VCaP (cell line): ENCODE measurements at regions not wholly inside any gene's neighbourhood (a gene's known extent, or its start where the extent isn't known, plus 50 kb on each side); places are given as distances from the start of the nearest gene placed in this dataset.
A peak's percentile ranks its signal among the peaks of the same experiment; 100 is the strongest.
"Not testable (repeated sequence)": the region's sequence is repeated elsewhere in the genome, so short reads cannot be mapped to it uniquely, and the experiment has no call there.

Experiments
- H3K27ac ChIP-seq: fragments of 450-650 bp; 2 replicates; pipeline ENCODE4 v1.5.1; 2017
- TF ChIP-seq, protein P1 (sequence below): fragments of 450-650 bp; conservative IDR thresholded peaks from 2 replicates; pipeline ENCODE4 v1.5.1; 2017; ENCODE audit warnings: mild to moderate bottlenecking, moderate library complexity

DNA sequence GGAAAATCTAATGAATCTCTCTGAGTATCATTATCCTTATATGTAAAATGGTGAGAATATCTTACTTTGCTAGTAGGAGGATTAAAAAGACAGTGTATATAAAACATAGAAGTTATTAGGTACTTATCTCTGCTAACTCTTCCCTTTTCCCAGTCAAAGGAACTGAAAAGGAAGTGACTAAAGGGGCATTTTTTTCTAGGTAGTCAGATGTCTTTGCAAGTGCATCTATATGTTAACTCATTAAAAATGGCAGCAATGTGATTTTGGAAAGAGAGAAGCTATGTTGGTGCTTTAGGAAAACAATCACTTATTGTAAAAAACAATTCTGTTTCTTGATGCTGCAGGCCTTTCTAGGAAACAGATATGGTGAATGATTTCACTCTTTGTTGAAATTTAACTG, 180.9 kb downstream of the SAMD5 start:
- TF ChIP-seq, protein P1, sequence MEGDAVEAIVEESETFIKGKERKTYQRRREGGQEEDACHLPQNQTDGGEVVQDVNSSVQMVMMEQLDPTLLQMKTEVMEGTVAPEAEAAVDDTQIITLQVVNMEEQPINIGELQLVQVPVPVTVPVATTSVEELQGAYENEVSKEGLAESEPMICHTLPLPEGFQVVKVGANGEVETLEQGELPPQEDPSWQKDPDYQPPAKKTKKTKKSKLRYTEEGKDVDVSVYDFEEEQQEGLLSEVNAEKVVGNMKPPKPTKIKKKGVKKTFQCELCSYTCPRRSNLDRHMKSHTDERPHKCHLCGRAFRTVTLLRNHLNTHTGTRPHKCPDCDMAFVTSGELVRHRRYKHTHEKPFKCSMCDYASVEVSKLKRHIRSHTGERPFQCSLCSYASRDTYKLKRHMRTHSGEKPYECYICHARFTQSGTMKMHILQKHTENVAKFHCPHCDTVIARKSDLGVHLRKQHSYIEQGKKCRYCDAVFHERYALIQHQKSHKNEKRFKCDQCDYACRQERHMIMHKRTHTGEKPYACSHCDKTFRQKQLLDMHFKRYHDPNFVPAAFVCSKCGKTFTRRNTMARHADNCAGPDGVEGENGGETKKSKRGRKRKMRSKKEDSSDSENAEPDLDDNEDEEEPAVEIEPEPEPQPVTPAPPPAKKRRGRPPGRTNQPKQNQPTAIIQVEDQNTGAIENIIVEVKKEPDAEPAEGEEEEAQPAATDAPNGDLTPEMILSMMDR: no peak
- no peak overlapping the region for H3K27ac ChIP-seq

DNA sequence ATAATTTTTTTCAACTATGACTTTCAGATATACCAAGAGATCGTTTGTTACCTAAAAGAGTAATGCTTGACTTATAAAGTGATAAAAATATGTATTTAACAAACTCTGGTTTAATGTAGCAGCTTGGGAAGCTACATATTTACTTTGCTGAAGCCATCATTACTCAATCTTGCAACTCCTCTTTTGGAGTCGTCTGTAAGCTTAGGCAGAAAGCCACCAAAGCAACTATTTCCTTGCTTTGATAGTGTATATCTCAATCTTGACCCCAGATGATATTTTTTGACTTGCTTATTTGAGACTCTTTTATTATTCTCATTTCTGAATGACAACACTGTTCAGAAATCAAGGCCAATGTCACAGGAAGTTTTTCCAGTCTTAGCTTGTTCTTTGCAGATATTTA, 183.0 kb downstream of the SAMD5 start:
- TF ChIP-seq, protein P1: no peak
- no peak overlapping the region for H3K27ac ChIP-seq

DNA sequence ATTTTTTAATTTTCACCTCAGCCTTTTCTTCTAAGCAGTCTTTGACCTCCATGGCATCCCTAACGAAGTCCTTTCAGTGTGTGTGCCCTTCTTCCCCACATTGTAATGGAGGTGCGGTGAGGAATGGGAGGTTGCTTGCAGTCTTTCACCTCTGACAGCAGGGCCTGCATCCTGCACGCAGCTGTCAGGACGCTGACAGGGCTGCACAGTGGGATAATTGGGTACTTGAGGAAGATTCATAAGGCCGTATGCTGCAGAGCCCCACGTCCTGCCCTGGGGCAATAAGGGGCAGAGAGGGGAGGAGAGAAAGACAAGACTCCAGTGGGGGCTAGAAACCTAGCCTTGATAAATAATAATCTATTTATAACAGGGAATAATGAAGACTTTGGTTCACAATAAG, 184.7 kb downstream of the SAMD5 start:
- H3K27ac ChIP-seq: no peak overlapping the region
- TF ChIP-seq, protein P1: no peak

DNA sequence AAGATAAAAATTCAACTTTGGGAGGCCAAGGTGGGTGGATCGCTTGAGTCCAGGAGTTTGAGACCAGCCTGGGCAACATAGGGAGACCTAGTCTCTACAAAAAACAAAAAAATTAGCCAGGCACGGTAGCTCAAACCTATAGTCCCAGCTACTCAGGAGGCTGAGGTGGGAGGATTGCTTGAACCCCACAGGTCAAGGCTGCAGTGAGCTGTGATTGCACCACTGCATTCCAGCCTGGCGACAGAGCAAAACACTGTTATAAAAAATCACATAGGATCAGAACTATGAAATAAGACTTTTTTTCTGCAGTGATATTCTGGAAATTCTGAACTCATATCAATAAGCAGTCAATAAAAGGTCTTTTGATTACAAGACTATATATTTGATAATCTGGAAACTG, 186.1 kb downstream of the SAMD5 start:
- H3K27ac ChIP-seq: not testable (repeated sequence)

DNA sequence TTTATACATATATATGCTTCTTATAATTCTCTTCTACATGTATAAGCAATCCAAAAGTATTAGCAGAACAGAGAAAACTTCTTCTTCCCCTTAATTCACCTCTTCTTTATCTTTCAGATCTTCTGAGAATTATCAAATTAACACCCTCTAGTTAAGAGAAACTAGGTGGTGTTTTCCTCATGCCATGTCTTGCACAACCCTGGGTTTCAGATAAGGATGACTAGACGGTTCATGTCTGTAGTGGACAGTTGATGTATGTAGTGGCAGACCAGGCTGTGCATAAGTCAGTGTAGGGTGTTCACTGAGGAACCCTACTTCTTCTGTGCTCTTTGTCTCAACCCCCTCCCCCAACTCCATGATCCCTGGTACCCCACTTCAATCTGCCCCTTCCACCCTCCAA, 187.3 kb downstream of the SAMD5 start:
- TF ChIP-seq, protein P1: no peak
- no peak overlapping the region for H3K27ac ChIP-seq

DNA sequence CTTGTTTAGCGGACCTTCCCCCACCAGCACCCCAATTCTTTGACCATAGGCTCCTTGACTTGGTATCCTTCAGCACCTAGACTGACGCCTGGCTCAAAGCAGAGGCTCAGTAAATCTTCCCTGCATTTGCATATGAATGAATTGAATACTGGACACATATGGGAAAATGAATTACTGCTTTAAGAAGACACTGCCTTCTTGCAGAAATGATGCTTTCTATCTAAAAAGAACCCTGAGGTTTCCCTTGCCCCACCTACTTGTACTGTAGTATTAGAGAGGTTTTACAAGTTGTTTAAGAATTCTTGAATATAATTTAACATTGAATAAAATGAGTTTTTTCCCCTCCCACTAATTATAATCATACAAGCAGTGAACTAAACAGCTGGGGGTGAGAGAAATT, 190.7 kb downstream of the SAMD5 start:
- H3K27ac ChIP-seq: 0 out of 2 replicates have a peak overlapping the region, but pooled peaks have one; percentile 16
- TF ChIP-seq, protein P1: no peak

DNA sequence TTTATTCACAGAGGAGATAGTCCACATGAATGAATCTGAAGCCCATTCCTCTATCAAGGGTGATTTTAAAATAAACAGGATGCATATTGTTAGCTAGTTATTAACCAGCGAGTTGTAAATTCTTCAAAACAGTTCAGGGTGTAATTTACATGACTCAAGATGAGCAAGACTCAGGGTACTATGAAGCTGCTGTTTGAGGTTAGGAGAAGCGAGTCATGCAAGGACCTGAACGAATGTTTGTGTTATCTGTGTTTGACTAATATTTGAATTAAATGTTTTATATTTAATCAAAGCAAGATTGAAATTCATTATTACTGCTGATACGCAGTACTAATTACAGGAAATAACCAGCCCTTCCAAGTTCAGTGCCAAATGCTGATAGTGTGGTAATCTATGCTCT, 191.1 kb downstream of the SAMD5 start:
- TF ChIP-seq, protein P1: no peak
- H3K27ac ChIP-seq: 0 out of 2 replicates have a peak overlapping the region, but pooled peaks have one; percentile 16

DNA sequence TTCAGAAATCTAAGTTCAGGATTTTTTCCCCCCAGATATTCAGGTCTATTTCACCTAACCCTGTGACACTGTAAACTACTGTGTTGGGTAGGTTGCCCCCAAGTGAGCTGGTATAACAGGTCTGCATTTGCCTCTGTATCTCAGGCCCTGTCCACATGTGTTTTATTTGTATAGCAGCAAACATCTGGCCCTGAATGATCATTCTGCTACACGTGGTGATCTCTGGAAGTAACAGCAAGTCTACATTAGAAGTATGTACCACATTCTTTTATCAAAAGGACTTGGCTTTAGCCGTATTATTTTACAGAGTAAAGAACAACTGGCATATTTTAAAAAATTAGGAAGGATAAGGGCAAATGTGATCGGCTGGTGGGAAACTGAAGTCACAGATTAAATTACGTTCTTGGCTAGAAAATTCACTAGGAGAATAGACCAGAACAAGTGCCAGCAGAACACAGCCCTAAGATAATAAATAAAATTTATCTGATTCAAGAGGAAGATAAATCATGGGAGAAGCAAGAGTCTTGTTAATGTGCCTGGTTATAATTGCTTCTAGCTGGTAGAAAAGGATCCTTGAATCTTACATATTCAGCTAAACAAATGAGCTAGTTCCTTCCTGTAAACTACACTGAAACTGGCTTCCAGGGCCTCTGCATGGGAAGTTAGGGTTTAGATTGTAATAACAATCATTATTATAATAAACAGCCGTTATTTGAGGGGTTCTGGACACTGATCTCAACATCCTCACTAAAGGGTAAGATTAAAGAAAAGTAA, 192.1 kb downstream of the SAMD5 start:
- TF ChIP-seq, protein P1: no peak
- no peak overlapping the region for H3K27ac ChIP-seq
